Bronchial epithelial cell (primary cell): ENCODE measurements at regions not wholly inside any gene's neighbourhood (a gene's known extent, or its start where the extent isn't known, plus 50 kb on each side); places are given as distances from the start of the nearest gene placed in this dataset.

Source experiments
- DNase-seq: peaks from one replicate; pipeline ENCODE4 v3.0.0-alpha.2; 2010; ENCODE audit warnings: low read depth
- FAIRE-seq: peaks from 2 replicates; lab custom pipeline; 2011; peaks lifted over from hg19 to GRCh38; lab: Jason Lieb, UNC
- H3K27me3 ChIP-seq: 2 replicates; pipeline ENCODE4 v1.5.1; 2011; ENCODE audit warnings: low read length; ENCODE audit not compliant: control insufficient read depth, insufficient read depth
- H3K36me3 ChIP-seq: 2 replicates; pipeline ENCODE4 v1.5.1; 2011; ENCODE audit warnings: low read length; ENCODE audit not compliant: control insufficient read depth, insufficient read depth
- H3K4me3 ChIP-seq: 2 replicates; pipeline ENCODE4 v1.5.1; 2011; ENCODE audit warnings: mild to moderate bottlenecking, low read depth, low read length, control low read depth
- TF ChIP-seq, protein P1 (sequence below): IDR thresholded peaks from 2 replicates; pipeline ENCODE4 v1.5.1; 2011; ENCODE audit warnings: mild to moderate bottlenecking, moderate library complexity, low read length, control low read depth, inconsistent platforms; ENCODE audit not compliant: insufficient read depth, severe bottlenecking

DNA sequence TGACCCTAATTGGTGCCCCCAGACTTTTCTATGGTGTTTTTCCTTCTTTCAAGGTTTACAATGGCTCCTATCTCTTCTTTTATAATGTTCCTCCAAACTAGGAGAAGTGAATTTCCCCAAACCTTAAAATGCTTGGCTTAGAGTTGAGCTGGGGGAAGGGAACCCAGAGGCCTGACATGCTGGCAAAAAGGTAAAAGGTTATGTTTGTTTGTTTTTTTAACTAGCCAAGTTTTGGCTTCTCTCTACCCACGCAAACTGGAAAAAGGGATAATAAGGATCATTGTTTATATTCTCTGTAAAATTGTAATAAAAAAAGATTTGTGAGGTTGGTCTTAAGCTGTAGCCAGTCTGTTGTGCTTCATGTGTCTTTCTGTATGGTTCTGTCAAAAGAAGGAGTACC lies 477.0 kb downstream of the IPMK start:
- H3K36me3 ChIP-seq, result no peaks in the 10 kb centered on the region
- H3K4me3 ChIP-seq, result no peak overlapping the region
- TF ChIP-seq, protein P1, sequence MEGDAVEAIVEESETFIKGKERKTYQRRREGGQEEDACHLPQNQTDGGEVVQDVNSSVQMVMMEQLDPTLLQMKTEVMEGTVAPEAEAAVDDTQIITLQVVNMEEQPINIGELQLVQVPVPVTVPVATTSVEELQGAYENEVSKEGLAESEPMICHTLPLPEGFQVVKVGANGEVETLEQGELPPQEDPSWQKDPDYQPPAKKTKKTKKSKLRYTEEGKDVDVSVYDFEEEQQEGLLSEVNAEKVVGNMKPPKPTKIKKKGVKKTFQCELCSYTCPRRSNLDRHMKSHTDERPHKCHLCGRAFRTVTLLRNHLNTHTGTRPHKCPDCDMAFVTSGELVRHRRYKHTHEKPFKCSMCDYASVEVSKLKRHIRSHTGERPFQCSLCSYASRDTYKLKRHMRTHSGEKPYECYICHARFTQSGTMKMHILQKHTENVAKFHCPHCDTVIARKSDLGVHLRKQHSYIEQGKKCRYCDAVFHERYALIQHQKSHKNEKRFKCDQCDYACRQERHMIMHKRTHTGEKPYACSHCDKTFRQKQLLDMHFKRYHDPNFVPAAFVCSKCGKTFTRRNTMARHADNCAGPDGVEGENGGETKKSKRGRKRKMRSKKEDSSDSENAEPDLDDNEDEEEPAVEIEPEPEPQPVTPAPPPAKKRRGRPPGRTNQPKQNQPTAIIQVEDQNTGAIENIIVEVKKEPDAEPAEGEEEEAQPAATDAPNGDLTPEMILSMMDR, result no peak
- FAIRE-seq, result no peak
- no peak for DNase-seq
- H3K27me3 ChIP-seq, result no peaks in the 10 kb centered on the region

DNA sequence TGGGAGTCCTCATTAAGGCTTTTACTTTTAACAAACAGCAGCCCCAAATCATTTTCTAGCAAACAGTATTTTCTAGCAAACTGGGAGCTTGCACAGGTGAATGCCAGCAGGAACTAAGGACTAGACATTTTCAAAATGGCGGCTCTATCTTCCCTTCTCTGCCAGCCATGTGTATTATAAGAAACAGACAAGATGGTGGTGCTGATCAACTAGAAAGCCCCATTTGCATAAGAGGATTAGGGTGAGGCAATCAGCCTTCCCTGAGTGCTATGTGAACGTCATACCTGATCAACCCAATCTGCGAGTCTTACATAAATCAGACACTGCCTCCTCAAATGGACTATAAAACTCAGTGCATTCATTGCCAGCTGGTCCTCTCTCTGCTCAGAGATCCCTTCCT lies 479.6 kb downstream of the IPMK start:
- DNase-seq (no peak), FAIRE-seq (no peak)
- TF ChIP-seq, protein P1, result no peak
- Histone ChIP-seq H3K4me3 (no peak overlapping the region), H3K36me3 (no peaks in the 10 kb centered on the region), H3K27me3 (no peaks in the 10 kb centered on the region)

DNA sequence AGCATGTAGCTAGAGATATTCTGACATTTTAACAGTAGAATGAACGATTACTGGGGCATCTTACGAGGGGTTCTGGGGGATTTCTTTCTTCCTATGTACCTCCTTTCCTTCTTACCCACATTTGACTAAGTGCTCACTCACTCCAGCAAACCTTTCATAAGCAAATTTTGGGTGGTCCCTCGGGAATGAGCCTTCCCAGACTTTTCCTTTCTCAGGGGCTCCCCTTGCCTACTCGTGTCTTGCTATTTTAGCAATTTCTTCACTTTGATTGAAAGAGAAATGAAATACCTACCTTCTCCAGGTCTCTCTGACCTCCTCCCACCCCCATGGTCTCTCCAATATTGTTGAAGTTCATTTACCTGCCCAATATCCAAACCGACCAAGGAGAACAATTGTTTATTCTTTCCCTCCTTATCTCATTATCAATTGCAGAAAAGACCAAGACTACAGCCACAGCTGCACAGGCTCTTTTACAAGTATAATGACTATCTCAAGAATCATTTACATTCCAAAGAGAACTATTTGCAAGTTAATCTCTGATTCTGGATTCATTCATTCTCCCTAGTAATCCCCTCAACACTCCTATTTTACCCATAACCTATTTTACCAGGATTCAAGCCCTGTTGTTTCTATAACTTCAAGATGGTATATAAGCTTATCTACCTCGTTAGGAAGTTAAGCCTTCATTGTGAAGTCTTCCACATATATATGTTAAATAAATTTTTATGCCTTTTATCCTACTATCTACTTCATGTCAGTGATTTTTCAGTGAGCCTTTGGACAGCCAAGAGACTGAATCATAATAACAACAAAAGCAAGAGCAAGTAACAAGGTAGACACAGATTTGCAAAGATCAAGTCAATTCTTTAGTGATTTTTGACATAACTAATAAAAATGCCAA lies 480.6 kb downstream of the IPMK start:
- H3K36me3 ChIP-seq, result no peaks in the 10 kb centered on the region
- H3K4me3 ChIP-seq, result no peak overlapping the region
- no peak for FAIRE-seq
- TF ChIP-seq, protein P1, result no peak
- no peak for DNase-seq
- no peaks in the 10 kb centered on the region for H3K27me3 ChIP-seq

DNA sequence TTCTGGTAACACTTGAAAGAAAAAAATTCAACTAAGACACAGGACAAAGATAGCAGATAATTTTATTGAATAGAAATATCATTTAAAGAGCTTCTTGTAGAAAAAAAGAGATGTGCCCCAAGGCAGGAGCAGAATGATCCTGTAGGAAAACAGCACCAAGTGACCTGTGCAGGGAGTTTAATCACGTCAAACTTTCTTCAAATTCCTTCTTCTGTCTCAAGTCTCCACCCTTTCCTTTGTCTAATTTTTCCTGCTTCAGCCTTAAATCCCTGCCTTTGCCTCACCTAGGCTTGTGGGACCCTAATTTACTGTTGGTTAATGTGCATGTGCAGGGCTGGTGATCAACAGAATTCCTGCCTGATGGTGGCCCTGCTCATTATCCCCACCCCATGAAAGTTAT lies 481.4 kb downstream of the IPMK start:
- TF ChIP-seq, protein P1, result no peak
- H3K36me3 ChIP-seq, result no peaks in the 10 kb centered on the region
- H3K4me3 ChIP-seq, result no peak overlapping the region
- FAIRE-seq (no peak), DNase-seq (no peak)
- no peaks in the 10 kb centered on the region for H3K27me3 ChIP-seq

DNA sequence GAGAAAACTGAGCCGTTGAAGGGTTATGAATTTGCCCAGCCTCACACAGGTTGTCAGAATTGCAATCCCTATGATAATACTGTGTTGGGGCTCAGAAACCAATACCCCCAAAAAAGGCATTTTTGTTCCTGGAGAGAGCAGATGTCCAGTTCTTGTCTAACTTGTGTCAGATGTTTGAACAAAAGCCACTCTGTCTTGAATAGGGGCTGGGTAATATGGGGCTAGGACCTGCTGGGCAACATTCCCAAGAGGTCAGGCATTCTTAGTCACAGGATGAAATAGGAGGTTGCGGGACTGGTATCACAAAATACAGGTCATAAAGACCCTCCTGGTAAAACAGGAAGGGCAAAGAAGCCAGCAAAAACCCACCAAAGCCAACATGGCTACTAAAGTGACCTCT lies 482.1 kb downstream of the IPMK start:
- H3K36me3 ChIP-seq, result no peaks in the 10 kb centered on the region
- DNase-seq (peak; percentile 61), FAIRE-seq (no peak)
- no peaks in the 10 kb centered on the region for H3K27me3 ChIP-seq
- H3K4me3 ChIP-seq, result no peak overlapping the region
- TF ChIP-seq, protein P1, result no peak
